Smooth muscle cell (in vitro differentiated cells): ENCODE measurements at regions not wholly inside any gene's neighbourhood (a gene's known extent, or its start where the extent isn't known, plus 50 kb on each side); places are given as distances from the start of the nearest gene placed in this dataset.

Experiments
- DNase-seq: peaks from one replicate; lab custom pipeline; 2025; ENCODE audit not compliant: unreplicated experiment; lab: John Stamatoyannopoulos, UW
- H2AFZ ChIP-seq: fragments of 200-600 bp; sonication (generic); 2 replicates; pipeline ENCODE4 v1.6.0; 2016; ENCODE audit warnings: antibody characterized with exemption, low read depth, mild to moderate bottlenecking
- H3F3A ChIP-seq: fragments of 200-600 bp; sonication (generic); 2 replicates; pipeline ENCODE4 v1.6.0; 2017; ENCODE audit warnings: antibody characterized with exemption, low read depth
- H3K27ac ChIP-seq: fragments of 200-600 bp; sonication (generic); 2 replicates; pipeline ENCODE4 v1.5.1; 2016; ENCODE audit warnings: low read depth, mild to moderate bottlenecking
- H3K27me3 ChIP-seq: fragments of 200-600 bp; sonication (generic); 2 replicates; pipeline ENCODE4 v1.6.1; 2016; ENCODE audit warnings: low read depth, mild to moderate bottlenecking
- H3K36me3 ChIP-seq: fragments of 200-600 bp; sonication (generic); 2 replicates; pipeline ENCODE4 v1.5.1; 2016; ENCODE audit warnings: low read depth
- H3K4me1 ChIP-seq: fragments of 200-600 bp; sonication (generic); 2 replicates; pipeline ENCODE4 v1.5.1; 2016; ENCODE audit warnings: low read depth
- H3K4me2 ChIP-seq: fragments of 200-600 bp; sonication (generic); 2 replicates; pipeline ENCODE4 v1.6.0; 2016; ENCODE audit warnings: mild to moderate bottlenecking
- H3K4me3 ChIP-seq: fragments of 200-600 bp; sonication (generic); 2 replicates; pipeline ENCODE4 v1.5.1; 2016; ENCODE audit warnings: mild to moderate bottlenecking
- H3K79me2 ChIP-seq: fragments of 200-600 bp; sonication (generic); 2 replicates; pipeline ENCODE4 v1.6.0; 2016; ENCODE audit warnings: low read depth, mild to moderate bottlenecking
- H3K9ac ChIP-seq: fragments of 200-600 bp; sonication (generic); 2 replicates; pipeline ENCODE4 v1.6.0; 2016; ENCODE audit warnings: low read depth
- H3K9me3 ChIP-seq: fragments of 200-600 bp; sonication (generic); replicated peaks from 2 replicates; pipeline ENCODE4 v1.5.1; 2016; ENCODE audit warnings: low read depth
- H4K20me1 ChIP-seq: fragments of 200-600 bp; sonication (generic); 2 replicates; pipeline ENCODE4 v1.6.0; 2016; ENCODE audit warnings: low read depth
- WGBS: methylation state at CpG from one replicate; pipeline ENCODE4 v1.1.7; 2016; ENCODE audit warnings: low lambda C conversion rate; 5-methylcytosine and 5-hydroxymethylcytosine counted together
- TF ChIP-seq, protein P1 (sequence below): fragments of 200-600 bp; sonication (generic); IDR thresholded peaks from 2 replicates; pipeline ENCODE4 v1.5.1; 2017; ENCODE audit warnings: borderline replicate concordance, mild to moderate bottlenecking, antibody characterized with exemption; ENCODE audit not compliant: insufficient read depth, poor library complexity, severe bottlenecking

DNA sequence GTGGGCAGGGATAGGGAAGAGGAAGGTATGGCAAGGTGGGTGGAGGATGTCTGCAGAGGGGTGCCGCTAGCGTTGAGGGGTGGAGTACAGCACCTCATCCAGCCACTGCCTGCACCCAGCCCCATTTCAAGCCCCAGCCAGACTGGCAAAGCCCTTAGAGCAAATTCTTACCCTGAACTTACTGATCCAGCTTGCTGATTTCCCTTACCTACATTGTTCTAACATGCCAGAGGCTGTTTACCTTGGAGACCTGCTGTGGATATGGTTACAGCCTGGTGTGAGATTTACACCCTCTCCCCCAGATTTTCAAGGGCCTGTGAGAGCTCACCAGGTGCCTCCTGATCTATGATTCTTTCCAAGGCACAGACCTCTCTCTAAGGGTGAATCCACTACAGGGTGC is 86.0 kb downstream of the ZNF726 start:
- no peak overlapping the region for H3K9ac ChIP-seq
- no peak for DNase-seq
- H3K9me3 ChIP-seq: no peaks in the 10 kb centered on the region
- TF ChIP-seq, protein P1, sequence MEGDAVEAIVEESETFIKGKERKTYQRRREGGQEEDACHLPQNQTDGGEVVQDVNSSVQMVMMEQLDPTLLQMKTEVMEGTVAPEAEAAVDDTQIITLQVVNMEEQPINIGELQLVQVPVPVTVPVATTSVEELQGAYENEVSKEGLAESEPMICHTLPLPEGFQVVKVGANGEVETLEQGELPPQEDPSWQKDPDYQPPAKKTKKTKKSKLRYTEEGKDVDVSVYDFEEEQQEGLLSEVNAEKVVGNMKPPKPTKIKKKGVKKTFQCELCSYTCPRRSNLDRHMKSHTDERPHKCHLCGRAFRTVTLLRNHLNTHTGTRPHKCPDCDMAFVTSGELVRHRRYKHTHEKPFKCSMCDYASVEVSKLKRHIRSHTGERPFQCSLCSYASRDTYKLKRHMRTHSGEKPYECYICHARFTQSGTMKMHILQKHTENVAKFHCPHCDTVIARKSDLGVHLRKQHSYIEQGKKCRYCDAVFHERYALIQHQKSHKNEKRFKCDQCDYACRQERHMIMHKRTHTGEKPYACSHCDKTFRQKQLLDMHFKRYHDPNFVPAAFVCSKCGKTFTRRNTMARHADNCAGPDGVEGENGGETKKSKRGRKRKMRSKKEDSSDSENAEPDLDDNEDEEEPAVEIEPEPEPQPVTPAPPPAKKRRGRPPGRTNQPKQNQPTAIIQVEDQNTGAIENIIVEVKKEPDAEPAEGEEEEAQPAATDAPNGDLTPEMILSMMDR: no peak
- H2AFZ ChIP-seq: no peak overlapping the region
- WGBS: 93% methylated on average over 2 of the region's 2 CpGs
- H3K27me3 ChIP-seq: no peaks in the 10 kb centered on the region
- no peaks in the 10 kb centered on the region for H3K4me1 ChIP-seq
- H3K27ac ChIP-seq: no peak overlapping the region
- no peaks in the 10 kb centered on the region for H3K79me2 ChIP-seq
- H3K4me3 ChIP-seq: no peak overlapping the region
- no peaks in the 10 kb centered on the region for H4K20me1 ChIP-seq
- no peak overlapping the region for H3K4me2 ChIP-seq
- H3F3A ChIP-seq: no peaks in the 10 kb centered on the region
- H3K36me3 ChIP-seq: no peaks in the 10 kb centered on the region

DNA sequence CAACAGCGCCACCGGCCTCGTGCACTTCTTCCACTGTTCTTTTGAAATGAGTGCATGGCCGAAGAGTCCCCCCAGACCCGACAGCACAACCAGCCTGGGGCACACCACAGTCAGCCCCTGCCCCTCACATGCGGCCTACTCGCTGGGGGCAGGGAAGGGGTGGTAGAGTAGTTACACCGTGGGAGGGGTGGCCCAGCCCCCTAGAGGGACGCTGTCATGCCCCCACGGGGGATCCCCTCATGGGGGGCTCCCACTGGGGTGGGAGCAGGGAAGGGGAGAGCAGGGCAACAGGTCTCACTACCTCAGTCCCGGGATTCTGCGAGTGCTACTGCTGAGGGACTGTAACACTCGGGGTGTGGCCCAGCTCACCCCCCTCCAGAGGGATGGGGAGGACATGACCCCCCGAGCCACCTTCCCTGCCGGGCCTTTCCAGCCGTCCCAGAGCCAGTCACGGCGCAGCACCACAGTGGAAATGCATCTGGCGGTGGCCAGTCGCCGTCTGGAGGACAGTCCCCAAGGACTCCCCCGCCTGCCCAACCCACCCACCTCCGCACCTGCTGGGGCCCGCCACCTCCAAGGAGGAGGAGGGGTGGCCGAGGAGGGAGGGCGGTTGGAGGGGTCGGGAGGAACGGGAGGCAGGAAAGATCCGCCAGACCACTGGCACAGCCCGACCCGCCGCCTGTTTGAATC is 84.6 kb upstream of the ZNF254 start:
- Histone ChIP-seq H3K9ac (no peak overlapping the region), H3K27ac (no peak overlapping the region), H2AFZ (no peak overlapping the region), H3K79me2 (no peaks in the 10 kb centered on the region), H4K20me1 (no peaks in the 10 kb centered on the region), H3K4me1 (no peaks in the 10 kb centered on the region), H3K36me3 (no peaks in the 10 kb centered on the region), H3K4me3 (no peak overlapping the region), H3K27me3 (no peaks in the 10 kb centered on the region), H3F3A (no peaks in the 10 kb centered on the region), H3K4me2 (no peak overlapping the region), H3K9me3 (no peaks in the 10 kb centered on the region)
- no peak for DNase-seq
- WGBS: 93% methylated on average over 19 of the region's 32 CpGs
- TF ChIP-seq, protein P1: no peak

DNA sequence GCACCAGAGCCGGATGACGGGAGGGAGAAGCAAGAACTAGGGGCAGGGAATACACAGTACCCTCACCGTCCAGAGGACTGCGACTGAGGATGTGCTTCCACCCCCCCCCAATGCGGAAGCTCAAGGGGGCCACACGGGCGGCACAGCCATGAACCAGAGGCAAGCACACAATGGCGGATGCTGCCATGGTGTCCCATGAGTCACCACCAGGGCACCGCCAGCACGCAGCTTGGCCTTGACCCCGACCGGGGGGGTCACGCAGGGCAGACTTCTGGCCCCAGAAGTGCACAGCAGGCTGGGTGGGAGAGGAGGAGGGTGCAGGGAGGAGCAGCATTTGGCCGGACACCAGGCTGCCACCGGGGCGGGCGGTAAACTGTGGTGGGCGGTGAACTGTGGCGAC is 83.5 kb upstream of the ZNF254 start:
- no peak for DNase-seq
- TF ChIP-seq, protein P1: no peak
- Histone ChIP-seq H3F3A (no peaks in the 10 kb centered on the region), H3K4me1 (no peaks in the 10 kb centered on the region), H3K27ac (no peak overlapping the region), H3K36me3 (no peaks in the 10 kb centered on the region), H3K27me3 (no peaks in the 10 kb centered on the region), H2AFZ (no peak overlapping the region), H4K20me1 (no peaks in the 10 kb centered on the region), H3K4me3 (no peak overlapping the region), H3K9ac (no peak overlapping the region), H3K4me2 (no peak overlapping the region), H3K79me2 (no peaks in the 10 kb centered on the region), H3K9me3 (no peaks in the 10 kb centered on the region)
- WGBS: 90% methylated on average over 18 of the region's 19 CpGs

DNA sequence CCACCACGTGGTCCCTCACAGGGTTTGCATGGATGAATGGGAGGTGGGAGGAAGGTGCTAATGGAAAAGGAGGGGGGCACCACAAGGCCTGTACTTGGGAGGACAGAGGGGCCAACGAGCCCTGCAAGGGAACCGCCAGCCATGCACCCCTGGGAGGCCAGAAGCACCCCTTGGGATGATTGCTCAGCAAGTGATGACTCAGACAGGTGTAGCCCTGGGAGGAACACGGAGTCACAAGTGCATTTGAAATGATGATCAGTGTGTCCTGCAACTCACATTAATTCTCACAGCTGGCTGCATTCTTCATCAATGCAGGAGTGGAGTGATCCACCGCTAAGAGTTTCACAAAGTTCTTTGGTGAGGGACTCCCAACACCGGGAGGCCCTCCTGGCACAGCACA is 82.8 kb upstream of the ZNF254 start:
- no peaks in the 10 kb centered on the region for H3K9me3 ChIP-seq
- H2AFZ ChIP-seq: no peak overlapping the region
- no peaks in the 10 kb centered on the region for H3K79me2 ChIP-seq
- H3F3A ChIP-seq: no peaks in the 10 kb centered on the region
- TF ChIP-seq, protein P1: no peak
- H4K20me1 ChIP-seq: no peaks in the 10 kb centered on the region
- no peaks in the 10 kb centered on the region for H3K36me3 ChIP-seq
- H3K27ac ChIP-seq: no peak overlapping the region
- no peaks in the 10 kb centered on the region for H3K4me1 ChIP-seq
- H3K9ac ChIP-seq: no peak overlapping the region
- no peak for DNase-seq
- WGBS: 63% methylated on average over 6 of the region's 6 CpGs
- no peak overlapping the region for H3K4me2 ChIP-seq
- H3K4me3 ChIP-seq: no peak overlapping the region
- no peaks in the 10 kb centered on the region for H3K27me3 ChIP-seq
